ENCODE measurements at regions not wholly inside any gene's neighbourhood (a gene's known extent, or its start where the extent isn't known, plus 50 kb on each side); places are given as distances from the start of the nearest gene placed in this dataset.

GRCh38 chr4:56267558-56267957 lies 119.7 kb downstream of the AASDH start:
- DNase-seq (ENCODE audit: low spot score) (no peak), ATAC-seq (no peak), FAIRE-seq (no peak)
- no peak overlapping the region for H3K9ac ChIP-seq (ENCODE audit: insufficient read depth, low read depth, low read length)
- ChIA-PET POLR2A (no interaction called here), CTCF (ENCODE audit: low intra/inter-chr PET ratio, low total read pairs) (no interaction called here)
- no peak overlapping the region for H2AFZ ChIP-seq (ENCODE audit: low read length)
- peaks cover 8% of the 10 kb centered on the region for H3K9me3 ChIP-seq (ENCODE audit: low read length)
- in situ Hi-C loops (cut with HindIII; ENCODE audit: extremely low pct_ligation_motif_present, low pct_unique_long_range_greater_than_20kb) (no loop called here), intact Hi-C loops (cut with micrococcal nuclease; ENCODE audit: unreplicated experiment) (no loop called here)
- H3K36me3 ChIP-seq (replicated peaks in 1 of 2; ENCODE audit: control insufficient read depth in 1 of 2, insufficient read depth in 2 of 2, low read length in 2 of 2), result no peaks in the 10 kb centered on the region
- no TSS peak for BruUV-seq (replicated peaks)
- no peaks in the 10 kb centered on the region for H3K79me2 ChIP-seq (ENCODE audit: insufficient read depth, low read length)
- WGBS (ENCODE audit: low lambda C conversion rate), result 94% methylated on average over 4 of the region's 4 CpGs
- no peaks in the 10 kb centered on the region for H4K20me1 ChIP-seq (ENCODE audit: insufficient read depth, low read length)
- H3K4me2 ChIP-seq (ENCODE audit: low read depth, low read length), result no peak overlapping the region
- H3K27me3 ChIP-seq (ENCODE audit: control insufficient read depth in 1 of 2, insufficient read depth in 2 of 2, low read length in 2 of 2), result no peaks in the 10 kb centered on the region
- no peaks in the 10 kb centered on the region for H3K4me1 ChIP-seq (ENCODE audit: insufficient read depth, low read length)
- no peak overlapping the region for H3K4me3 ChIP-seq (replicated peaks in 1 of 3; ENCODE audit: insufficient read depth in 1 of 3, low read depth in 2 of 3, low read length in 3 of 3)
- no peak for TF ChIP-seq NR2F1 (CRISPR knock-in tag; IDR thresholded peaks at IDR 0.05)
- no peak for TF ChIP-seq ZSCAN21 (CRISPR knock-in tag; IDR thresholded peaks at IDR 0.05; ENCODE audit: borderline replicate concordance)
- H3K27ac ChIP-seq (ENCODE audit: extremely low read length, insufficient read depth, low read length), result no peak overlapping the region

- no peak for FAIRE-seq
These were observed 122.4 kb downstream of the AASDH start for GRCh38 chr4:56264873-56265272.

More at GRCh38 chr4:56264873-56265272, 122.4 kb downstream of the AASDH start:
- intact Hi-C loops (cut with micrococcal nuclease; ENCODE audit: unreplicated experiment) (no loop called here), in situ Hi-C loops (cut with HindIII; ENCODE audit: extremely low pct_ligation_motif_present, low pct_unique_long_range_greater_than_20kb) (no loop called here)
- WGBS (ENCODE audit: low lambda C conversion rate), result 93% methylated on average over 4 of the region's 4 CpGs
- POLR2A ChIA-PET, result no interaction called here
- no peaks in the 10 kb centered on the region for H4K20me1 ChIP-seq (ENCODE audit: insufficient read depth, low read length)
- no peak overlapping the region for H2AFZ ChIP-seq (ENCODE audit: low read length)
- no TSS peak for BruUV-seq (replicated peaks)
- no peak for DNase-seq (ENCODE audit: low spot score)
- no peak overlapping the region for H3K4me2 ChIP-seq (ENCODE audit: low read depth, low read length)
- H3K9me3 ChIP-seq (ENCODE audit: low read length), result peaks cover 8% of the 10 kb centered on the region
- H3K27ac ChIP-seq (ENCODE audit: extremely low read length, insufficient read depth, low read length), result no peak overlapping the region
- no peaks in the 10 kb centered on the region for H3K79me2 ChIP-seq (ENCODE audit: insufficient read depth, low read length)
- H3K4me3 ChIP-seq (replicated peaks in 1 of 3; ENCODE audit: insufficient read depth in 1 of 3, low read depth in 2 of 3, low read length in 3 of 3), result no peak overlapping the region
- ATAC-seq, result no peak
- CTCF ChIA-PET (ENCODE audit: low intra/inter-chr PET ratio, low total read pairs), result no interaction called here
- H3K9ac ChIP-seq (ENCODE audit: insufficient read depth, low read depth, low read length), result no peak overlapping the region
- H3K36me3 ChIP-seq (replicated peaks in 1 of 2; ENCODE audit: control insufficient read depth in 1 of 2, insufficient read depth in 2 of 2, low read length in 2 of 2), result no peaks in the 10 kb centered on the region
- TF ChIP-seq ZNF256 (CRISPR knock-in tag; conservative IDR thresholded peaks at IDR 0.05), result no peak
- no peak for TF ChIP-seq SP5 (CRISPR knock-in tag; IDR thresholded peaks at IDR 0.05; ENCODE audit: borderline replicate concordance, low read depth)
- no peak for TF ChIP-seq PRDM10 (CRISPR knock-in tag; IDR thresholded peaks at IDR 0.05; ENCODE audit: low read depth)
- TF ChIP-seq ZNF3 (CRISPR knock-in tag; IDR thresholded peaks at IDR 0.05), result no peak
- TF ChIP-seq ZNF772 (CRISPR knock-in tag; IDR thresholded peaks at IDR 0.05), result no peak
- TF ChIP-seq ZNF724P (CRISPR knock-in tag; IDR thresholded peaks at IDR 0.05; ENCODE audit: borderline replicate concordance), result no peak
- TF ChIP-seq ZFAT (CRISPR knock-in tag; conservative IDR thresholded peaks at IDR 0.05), result no peak
- no peaks in the 10 kb centered on the region for H3K4me1 ChIP-seq (ENCODE audit: insufficient read depth, low read length)
- H3K27me3 ChIP-seq (ENCODE audit: control insufficient read depth in 1 of 2, insufficient read depth in 2 of 2, low read length in 2 of 2), result no peaks in the 10 kb centered on the region

Measured in HepG2 (cell line).